MM.1S (cell line): ENCODE measurements at regions not wholly inside any gene's neighbourhood (a gene's known extent, or its start where the extent isn't known, plus 50 kb on each side); places are given as distances from the start of the nearest gene placed in this dataset.

Source experiments
- DNase-seq: peaks from one replicate; pipeline ENCODE4 v3.0.0-alpha.2; 2015
- H2AFZ ChIP-seq: fragments of 300-600 bp; sonication (generic); 2 replicates; pipeline ENCODE4 v1.6.0; 2016; ENCODE audit warnings: antibody characterized with exemption, low read length
- H3F3A ChIP-seq: fragments of 300-600 bp; sonication (generic); 2 replicates; pipeline ENCODE4 v1.6.1; 2016; ENCODE audit warnings: mild to moderate bottlenecking, antibody characterized with exemption, low read length, moderate library complexity, mixed read lengths; ENCODE audit not compliant: insufficient read depth
- H3K27ac ChIP-seq: fragments of 300-600 bp; sonication (generic); 2 replicates; pipeline ENCODE4 v1.5.1; 2016; ENCODE audit warnings: mild to moderate bottlenecking, low read length
- H3K27me3 ChIP-seq: fragments of 300-600 bp; sonication (generic); replicated peaks from 2 replicates; pipeline ENCODE4 v1.6.0; 2016; ENCODE audit warnings: low read length; ENCODE audit not compliant: insufficient read depth
- H3K36me3 ChIP-seq: fragments of 300-600 bp; sonication (generic); replicated peaks from 2 replicates; pipeline ENCODE4 v1.6.1; 2016; ENCODE audit warnings: mild to moderate bottlenecking, low read length, mixed read lengths; ENCODE audit not compliant: insufficient read depth
- H3K4me1 ChIP-seq: fragments of 300-600 bp; sonication (generic); 2 replicates; pipeline ENCODE4 v1.6.1; 2016; ENCODE audit warnings: low read length, mixed read lengths
- H3K4me2 ChIP-seq: fragments of 300-600 bp; sonication (generic); 2 replicates; pipeline ENCODE4 v1.6.0; 2016; ENCODE audit warnings: low read depth, low read length
- H3K4me3 ChIP-seq: fragments of 300-600 bp; sonication (generic); 2 replicates; pipeline ENCODE4 v1.5.1; 2016; ENCODE audit warnings: low read length, mixed read lengths
- H3K79me2 ChIP-seq: fragments of 300-600 bp; sonication (generic); 2 replicates; pipeline ENCODE4 v1.6.1; 2016; ENCODE audit warnings: mixed run types, low read length, mixed read lengths
- H3K9ac ChIP-seq: fragments of 300-600 bp; sonication (generic); 2 replicates; pipeline ENCODE4 v1.6.1; 2016; ENCODE audit warnings: low read length, mixed read lengths
- H3K9me2 ChIP-seq: fragments of 300-600 bp; sonication (generic); replicated peaks from 2 replicates; pipeline ENCODE4 v1.6.1; 2016; ENCODE audit warnings: mild to moderate bottlenecking, low read length, mixed read lengths; ENCODE audit not compliant: insufficient read depth
- H3K9me3 ChIP-seq: fragments of 300-600 bp; sonication (generic); replicated peaks from 2 replicates; pipeline ENCODE4 v1.6.1; 2016; ENCODE audit warnings: mild to moderate bottlenecking, low read length, mixed read lengths; ENCODE audit not compliant: insufficient read depth
- H4K20me1 ChIP-seq: fragments of 300-600 bp; sonication (generic); 2 replicates; pipeline ENCODE4 v1.6.1; 2016; ENCODE audit warnings: mild to moderate bottlenecking, low read length, moderate library complexity, mixed read lengths; ENCODE audit not compliant: insufficient read depth
- EZH2 ChIP-seq: fragments of 300-600 bp; sonication (generic); optimal IDR thresholded peaks from 2 replicates; pipeline ENCODE3; 2017; ENCODE audit warnings: low read depth, mild to moderate bottlenecking, antibody characterized with exemption, low read length, mixed read lengths
- EZH2phosphoT487 ChIP-seq: fragments of 300-600 bp; sonication (generic); IDR thresholded peaks from 2 replicates; pipeline ENCODE4 v1.6.1; 2018; ENCODE audit warnings: antibody characterized with exemption, low read length
- TF ChIP-seq, protein P1 (sequence below): fragments of 300-600 bp; sonication (generic); IDR thresholded peaks from 2 replicates; pipeline ENCODE4 v1.5.1; 2016; ENCODE audit warnings: antibody characterized with exemption, low read length, mixed read lengths

DNA sequence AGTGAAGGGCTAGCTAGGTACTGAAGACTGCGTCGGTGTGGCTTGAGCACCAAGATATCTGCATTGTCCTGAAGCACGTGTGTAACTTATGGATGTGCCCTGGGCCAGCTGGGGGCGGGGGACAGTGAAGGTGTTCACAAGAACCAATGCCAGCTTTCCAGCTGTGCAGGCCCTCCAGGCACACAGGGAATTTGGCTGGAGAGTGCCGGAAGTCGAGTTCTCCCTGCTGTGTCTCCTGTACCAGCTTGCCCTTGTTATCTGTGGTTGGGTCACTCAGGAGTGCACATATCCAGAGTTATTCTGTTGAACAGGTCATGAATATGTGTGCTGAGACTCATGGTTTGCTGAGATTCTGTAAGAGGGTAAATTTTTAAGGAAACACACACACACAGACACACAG lies 75.9 kb upstream of the CRY1 start:
- H3F3A ChIP-seq: no peaks in the 10 kb centered on the region
- H3K4me3 ChIP-seq: no peak overlapping the region
- no peaks in the 10 kb centered on the region for H3K4me1 ChIP-seq
- no peak for DNase-seq
- H3K27ac ChIP-seq: no peak overlapping the region
- H3K9me2 ChIP-seq: no peaks in the 10 kb centered on the region
- TF ChIP-seq, protein P1, sequence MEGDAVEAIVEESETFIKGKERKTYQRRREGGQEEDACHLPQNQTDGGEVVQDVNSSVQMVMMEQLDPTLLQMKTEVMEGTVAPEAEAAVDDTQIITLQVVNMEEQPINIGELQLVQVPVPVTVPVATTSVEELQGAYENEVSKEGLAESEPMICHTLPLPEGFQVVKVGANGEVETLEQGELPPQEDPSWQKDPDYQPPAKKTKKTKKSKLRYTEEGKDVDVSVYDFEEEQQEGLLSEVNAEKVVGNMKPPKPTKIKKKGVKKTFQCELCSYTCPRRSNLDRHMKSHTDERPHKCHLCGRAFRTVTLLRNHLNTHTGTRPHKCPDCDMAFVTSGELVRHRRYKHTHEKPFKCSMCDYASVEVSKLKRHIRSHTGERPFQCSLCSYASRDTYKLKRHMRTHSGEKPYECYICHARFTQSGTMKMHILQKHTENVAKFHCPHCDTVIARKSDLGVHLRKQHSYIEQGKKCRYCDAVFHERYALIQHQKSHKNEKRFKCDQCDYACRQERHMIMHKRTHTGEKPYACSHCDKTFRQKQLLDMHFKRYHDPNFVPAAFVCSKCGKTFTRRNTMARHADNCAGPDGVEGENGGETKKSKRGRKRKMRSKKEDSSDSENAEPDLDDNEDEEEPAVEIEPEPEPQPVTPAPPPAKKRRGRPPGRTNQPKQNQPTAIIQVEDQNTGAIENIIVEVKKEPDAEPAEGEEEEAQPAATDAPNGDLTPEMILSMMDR: no peak
- no peak for TF ChIP-seq EZH2
- TF ChIP-seq EZH2phosphoT487: no peak
- H3K27me3 ChIP-seq: no peaks in the 10 kb centered on the region
- H3K9ac ChIP-seq: no peak overlapping the region
- H3K36me3 ChIP-seq: no peaks in the 10 kb centered on the region
- H4K20me1 ChIP-seq: no peaks in the 10 kb centered on the region
- no peak overlapping the region for H2AFZ ChIP-seq
- no peaks in the 10 kb centered on the region for H3K79me2 ChIP-seq
- no peaks in the 10 kb centered on the region for H3K9me3 ChIP-seq
- H3K4me2 ChIP-seq: no peak overlapping the region

DNA sequence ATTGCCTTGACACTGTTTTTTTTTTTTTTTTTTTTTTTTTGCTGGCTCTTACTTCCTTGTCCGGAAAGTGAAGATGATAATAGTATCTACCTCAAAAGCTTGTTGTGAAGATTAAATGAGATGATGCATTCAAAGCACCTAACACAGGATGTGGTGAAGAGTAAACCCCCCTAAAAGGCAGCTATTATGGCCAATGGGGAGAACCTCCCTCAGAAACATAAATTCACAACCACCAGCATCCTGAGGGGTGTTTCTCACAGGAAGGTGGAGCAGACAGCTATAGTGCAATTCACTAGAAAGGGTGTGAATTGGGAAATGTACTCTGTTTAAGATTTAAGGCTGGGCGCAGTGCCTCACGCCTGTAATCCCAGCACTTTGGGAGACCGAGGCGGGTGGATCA lies 85.4 kb upstream of the CRY1 start:
- H3K9me3 ChIP-seq: no peaks in the 10 kb centered on the region
- DNase-seq: no peak
- H3K4me3 ChIP-seq: no peak overlapping the region
- H3K4me2 ChIP-seq: no peak overlapping the region
- no peaks in the 10 kb centered on the region for H4K20me1 ChIP-seq
- no peaks in the 10 kb centered on the region for H3K9me2 ChIP-seq
- no peak overlapping the region for H3K27ac ChIP-seq
- no peaks in the 10 kb centered on the region for H3K36me3 ChIP-seq
- no peak overlapping the region for H3K9ac ChIP-seq
- H3K79me2 ChIP-seq: no peaks in the 10 kb centered on the region
- H3F3A ChIP-seq: no peaks in the 10 kb centered on the region
- no peaks in the 10 kb centered on the region for H3K4me1 ChIP-seq
- no peaks in the 10 kb centered on the region for H3K27me3 ChIP-seq
- no peak overlapping the region for H2AFZ ChIP-seq
- TF ChIP-seq EZH2 (no peak), EZH2phosphoT487 (no peak)
- TF ChIP-seq, protein P1: no peak

DNA sequence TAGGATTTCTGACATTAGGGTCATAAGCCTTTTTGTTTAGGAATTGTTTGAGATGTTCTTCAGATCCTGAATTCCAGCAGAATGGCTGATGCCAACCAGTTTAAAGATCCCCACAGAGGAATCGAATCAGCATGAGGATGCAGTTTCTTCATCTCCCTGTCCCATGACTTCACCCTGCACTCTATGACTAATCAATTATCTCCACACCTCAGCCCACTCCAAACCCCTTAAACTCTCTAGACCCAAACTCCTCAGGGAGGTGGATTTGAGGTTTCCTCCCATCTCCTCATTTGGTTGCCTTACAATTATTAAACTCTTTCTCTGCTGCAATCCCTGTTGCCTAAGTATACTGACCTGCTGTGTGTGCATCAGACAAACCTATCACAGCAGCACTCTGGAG lies 86.5 kb upstream of the CRY1 start:
- H3K4me1 ChIP-seq: no peaks in the 10 kb centered on the region
- H3K9me3 ChIP-seq: no peaks in the 10 kb centered on the region
- TF ChIP-seq EZH2 (no peak), EZH2phosphoT487 (no peak)
- TF ChIP-seq, protein P1: no peak
- H3K36me3 ChIP-seq: no peaks in the 10 kb centered on the region
- H3K4me2 ChIP-seq: no peak overlapping the region
- H3F3A ChIP-seq: no peaks in the 10 kb centered on the region
- H3K79me2 ChIP-seq: no peaks in the 10 kb centered on the region
- DNase-seq: no peak
- no peaks in the 10 kb centered on the region for H3K9me2 ChIP-seq
- no peak overlapping the region for H3K4me3 ChIP-seq
- H4K20me1 ChIP-seq: no peaks in the 10 kb centered on the region
- no peaks in the 10 kb centered on the region for H3K27me3 ChIP-seq
- no peak overlapping the region for H3K27ac ChIP-seq
- no peak overlapping the region for H2AFZ ChIP-seq
- no peak overlapping the region for H3K9ac ChIP-seq
